Stimulated activated naive B cell treated with anti-CD40 and anti-IgM and Interleukin-4, amounts not matched to agents 10 μg/mL and 1 μg/mL and 100 μg/mL, for 72 hours (primary cell): ENCODE measurements at regions not wholly inside any gene's neighbourhood (a gene's known extent, or its start where the extent isn't known, plus 50 kb on each side); places are given as distances from the start of the nearest gene placed in this dataset.
"Not testable (repeated sequence)": the region's sequence is repeated elsewhere in the genome, so short reads cannot be mapped to it uniquely, and the experiment has no call there.

Experiments used
- ATAC-seq, 2 donors: fragments of 150-1000 bp; cut with Tn5 transposase; replicated peaks; 2 replicates each; pipeline ENCODE4 v1.10.0; 2021; ENCODE audit warnings: moderate library complexity in 1 of 2
- DNase-seq: peaks from one replicate; pipeline ENCODE4 v3.0.0; 2021
- H3K27ac Mint-ChIP-seq: one replicate; pipeline ENCODE4 v1.8.0; 2022; ENCODE audit warnings: mild to moderate bottlenecking, mixed read lengths
- H3K27me3 Mint-ChIP-seq, 2 donors: one replicate each; pipeline ENCODE4 v1.8.0; 2022; ENCODE audit warnings: mixed read lengths in 2 of 2
- H3K36me3 Mint-ChIP-seq, 2 donors: one replicate each; pipeline ENCODE4 v1.8.0; 2022; ENCODE audit warnings: mixed read lengths in 2 of 2, mild to moderate bottlenecking in 1 of 2
- H3K4me1 Mint-ChIP-seq, 2 donors: one replicate each; pipeline ENCODE4 v1.8.0; 2022; ENCODE audit warnings: mixed read lengths in 2 of 2, mild to moderate bottlenecking in 1 of 2
- H3K4me3 Mint-ChIP-seq, 2 donors: one replicate each; pipeline ENCODE4 v1.8.0; 2022; ENCODE audit warnings: mild to moderate bottlenecking in 2 of 2, mixed read lengths in 2 of 2, moderate library complexity in 1 of 2
- H3K9me3 Mint-ChIP-seq, 2 donors: one replicate each; pipeline ENCODE4 v1.8.0; 2022; ENCODE audit warnings: mixed read lengths in 2 of 2, mild to moderate bottlenecking in 1 of 2

GRCh38 chr7:121620953-121621606, 225.0 kb upstream of the FAM3C start:
- Mint-ChIP-seq H3K9me3 (peaks cover 4 to 5% of the 10 kb centered on the region in 2 donors), H3K27me3 (no peaks in the 10 kb centered on the region), H3K4me3 (no peak overlapping the region), H3K27ac (no peak overlapping the region), H3K4me1 (no peaks in the 10 kb centered on the region), H3K36me3 (no peaks in the 10 kb centered on the region)
- DNase-seq: no peak
- ATAC-seq: no peak

- no peak overlapping the region for H3K4me3 Mint-ChIP-seq
- no peaks in the 10 kb centered on the region for H3K27me3 Mint-ChIP-seq
- H3K27ac Mint-ChIP-seq: no peak overlapping the region
- peaks cover 4 to 5% of the 10 kb centered on the region in 2 donors for H3K9me3 Mint-ChIP-seq
- no peaks in the 10 kb centered on the region for H3K36me3 Mint-ChIP-seq
- no peak for ATAC-seq
- DNase-seq: no peak
- no peaks in the 10 kb centered on the region for H3K4me1 Mint-ChIP-seq
Observed at GRCh38 chr7:121620206-121620605, 224.1 kb upstream of the FAM3C start.

- Mint-ChIP-seq H3K27me3 (no peaks in the 10 kb centered on the region), H3K36me3 (no peaks in the 10 kb centered on the region), H3K9me3 (peaks cover 4 to 5% of the 10 kb centered on the region in 2 donors), H3K4me1 (no peaks in the 10 kb centered on the region), H3K27ac (no peak overlapping the region), H3K4me3 (no peak overlapping the region)
- ATAC-seq (no peak), DNase-seq (no peak)
Observed at GRCh38 chr7:121618182-121618581, 222.1 kb upstream of the FAM3C start.

GRCh38 chr7:121610243-121610642, 214.1 kb upstream of the FAM3C start:
- Mint-ChIP-seq H3K27me3 (peaks cover 14 to 22% of the 10 kb centered on the region in 2 donors), H3K27ac (no peak overlapping the region), H3K36me3 (peaks cover 0 to 3% of the 10 kb centered on the region in 2 donors), H3K9me3 (peaks cover 4 to 5% of the 10 kb centered on the region in 2 donors), H3K4me3 (no peak overlapping the region), H3K4me1 (no peaks in the 10 kb centered on the region)
- no peak for ATAC-seq
- DNase-seq: no peak

DNA sequence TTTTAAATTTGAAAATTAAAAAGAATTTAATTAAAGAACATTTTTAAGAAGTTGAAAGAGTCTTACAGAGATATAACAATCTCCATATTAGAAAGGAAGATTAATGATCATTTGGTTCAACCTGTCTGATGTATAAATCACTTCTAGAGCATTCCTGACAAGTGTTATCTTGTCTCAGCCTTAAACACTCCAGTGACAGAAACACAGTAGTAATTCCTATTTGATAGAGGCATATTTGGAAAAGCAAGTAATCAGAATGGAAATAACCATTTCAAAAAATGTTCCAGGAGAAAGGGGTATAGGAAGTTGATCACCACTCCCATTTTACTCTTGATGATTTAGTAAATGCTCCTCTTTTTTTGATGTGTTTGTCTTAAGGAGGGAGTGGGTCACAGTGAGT, 213.1 kb upstream of the FAM3C start:
- Mint-ChIP-seq H3K36me3 (peaks cover 0 to 3% of the 10 kb centered on the region in 2 donors), H3K27ac (no peak overlapping the region), H3K4me3 (no peak overlapping the region), H3K27me3 (peaks cover 18 to 23% of the 10 kb centered on the region in 2 donors), H3K4me1 (no peaks in the 10 kb centered on the region), H3K9me3 (peaks cover 4 to 5% of the 10 kb centered on the region in 2 donors)
- ATAC-seq (no peak), DNase-seq (no peak)

DNA sequence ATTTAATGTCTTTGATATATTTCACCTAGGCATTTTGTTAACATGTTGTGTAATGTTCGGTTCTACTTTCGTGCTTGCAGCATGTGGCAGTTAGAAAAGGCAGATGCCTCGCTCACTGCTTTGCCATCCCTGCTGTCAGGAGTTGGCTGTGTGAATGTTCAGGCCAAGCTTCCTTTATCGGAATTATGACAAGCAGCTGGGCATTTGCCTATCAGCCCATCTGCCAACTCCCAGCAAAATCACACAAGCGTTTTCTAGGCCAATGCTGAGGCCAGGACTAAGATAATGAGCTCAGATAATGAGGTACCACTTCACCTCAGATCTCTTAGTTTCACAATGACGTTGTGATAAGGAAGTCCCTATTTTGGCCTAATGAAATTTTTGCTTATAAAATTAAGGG, 212.7 kb upstream of the FAM3C start:
- H3K4me1 Mint-ChIP-seq: no peaks in the 10 kb centered on the region
- peaks cover 4 to 5% of the 10 kb centered on the region in 2 donors for H3K9me3 Mint-ChIP-seq

DNA sequence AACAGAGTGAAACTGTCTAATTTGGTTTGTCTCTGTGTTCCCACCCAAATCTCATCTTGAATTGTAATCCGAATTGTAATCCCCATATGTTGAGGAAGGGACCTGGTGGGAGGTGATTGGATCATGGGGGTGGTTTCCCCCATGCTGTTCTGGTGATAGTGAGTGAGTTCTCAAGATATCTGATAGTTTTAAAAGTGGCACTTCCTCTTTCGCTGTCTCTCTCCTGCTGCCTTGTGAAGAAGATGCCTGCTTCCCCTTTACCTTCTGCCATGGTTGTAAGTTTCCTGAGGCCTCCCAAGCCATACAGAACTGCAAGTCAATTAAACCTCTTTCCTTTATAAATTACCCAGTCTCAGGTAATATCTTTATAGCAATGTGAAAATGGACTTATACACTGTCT, 212.1 kb upstream of the FAM3C start:
- H3K9me3 Mint-ChIP-seq, H3K4me1 Mint-ChIP-seq, H3K27ac Mint-ChIP-seq, DNase-seq, H3K36me3 Mint-ChIP-seq, H3K4me3 Mint-ChIP-seq, ATAC-seq: not testable (repeated sequence)
- peaks cover 18 to 23% of the 10 kb centered on the region in 2 donors for H3K27me3 Mint-ChIP-seq

More for the DNA sequence above, 212.7 kb upstream of the FAM3C start:
- H3K27me3 Mint-ChIP-seq: peaks cover 18 to 23% of the 10 kb centered on the region in 2 donors
- no peak overlapping the region for H3K27ac Mint-ChIP-seq
- no peak overlapping the region for H3K4me3 Mint-ChIP-seq
- H3K36me3 Mint-ChIP-seq: peaks cover 0 to 3% of the 10 kb centered on the region in 2 donors
- DNase-seq: no peak
- no peak for ATAC-seq

- no peak overlapping the region for H3K27ac Mint-ChIP-seq
- H3K9me3 Mint-ChIP-seq: peaks cover 5 to 8% of the 10 kb centered on the region in 2 donors
- ATAC-seq (no peak), DNase-seq (no peak)
- no peak overlapping the region for H3K4me3 Mint-ChIP-seq
- H3K4me1 Mint-ChIP-seq: no peaks in the 10 kb centered on the region
- H3K36me3 Mint-ChIP-seq: peaks cover 0 to 3% of the 10 kb centered on the region in 2 donors
- H3K27me3 Mint-ChIP-seq: peaks cover 16 to 21% of the 10 kb centered on the region in 2 donors
Observed at GRCh38 chr7:121605317-121605680, 209.2 kb upstream of the FAM3C start.

GRCh38 chr7:121604627-121605316, 208.7 kb upstream of the FAM3C start:
- H3K9me3 Mint-ChIP-seq: peaks cover 5 to 8% of the 10 kb centered on the region in 2 donors
- no peaks in the 10 kb centered on the region for H3K4me1 Mint-ChIP-seq
- DNase-seq (no peak), ATAC-seq (no peak)
- H3K27ac Mint-ChIP-seq: no peak overlapping the region
- peaks cover 0 to 3% of the 10 kb centered on the region in 2 donors for H3K36me3 Mint-ChIP-seq
- H3K4me3 Mint-ChIP-seq: no peak overlapping the region
- H3K27me3 Mint-ChIP-seq: peaks cover 16 to 21% of the 10 kb centered on the region in 2 donors

DNA sequence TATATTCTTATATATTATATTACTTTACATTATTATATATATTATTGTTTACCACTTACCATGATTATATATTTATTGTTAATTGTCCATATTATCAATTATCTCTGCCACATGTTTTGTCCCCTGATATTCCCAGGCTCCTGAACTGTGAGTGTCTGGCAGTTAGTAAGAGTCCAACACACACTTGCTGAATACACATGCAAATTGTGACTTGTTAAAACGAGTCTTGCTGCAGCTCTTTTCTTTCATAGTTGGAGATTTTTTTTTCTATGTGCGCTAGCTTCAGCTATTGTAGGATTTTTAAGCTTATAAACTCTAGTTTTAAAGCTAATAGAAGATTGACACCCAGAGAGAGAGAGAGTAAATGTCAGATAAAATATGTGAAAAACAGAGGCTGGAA, 207.8 kb upstream of the FAM3C start:
- Mint-ChIP-seq H3K27me3 (peaks cover 16 to 21% of the 10 kb centered on the region in 2 donors), H3K4me3 (no peak overlapping the region), H3K4me1 (no peaks in the 10 kb centered on the region), H3K9me3 (peaks cover 5 to 8% of the 10 kb centered on the region in 2 donors), H3K27ac (no peak overlapping the region), H3K36me3 (peaks cover 0 to 3% of the 10 kb centered on the region in 2 donors)
- DNase-seq: no peak
- ATAC-seq: no peak

GRCh38 chr7:121599887-121600286, 203.8 kb upstream of the FAM3C start:
- Mint-ChIP-seq H3K27me3 (peaks cover 7 to 13% of the 10 kb centered on the region in 2 donors), H3K4me3 (no peak overlapping the region), H3K4me1 (no peaks in the 10 kb centered on the region), H3K36me3 (no peaks in the 10 kb centered on the region), H3K27ac (no peak overlapping the region), H3K9me3 (peaks cover 2 to 4% of the 10 kb centered on the region in 2 donors)
- ATAC-seq (no peak), DNase-seq (no peak)

DNA sequence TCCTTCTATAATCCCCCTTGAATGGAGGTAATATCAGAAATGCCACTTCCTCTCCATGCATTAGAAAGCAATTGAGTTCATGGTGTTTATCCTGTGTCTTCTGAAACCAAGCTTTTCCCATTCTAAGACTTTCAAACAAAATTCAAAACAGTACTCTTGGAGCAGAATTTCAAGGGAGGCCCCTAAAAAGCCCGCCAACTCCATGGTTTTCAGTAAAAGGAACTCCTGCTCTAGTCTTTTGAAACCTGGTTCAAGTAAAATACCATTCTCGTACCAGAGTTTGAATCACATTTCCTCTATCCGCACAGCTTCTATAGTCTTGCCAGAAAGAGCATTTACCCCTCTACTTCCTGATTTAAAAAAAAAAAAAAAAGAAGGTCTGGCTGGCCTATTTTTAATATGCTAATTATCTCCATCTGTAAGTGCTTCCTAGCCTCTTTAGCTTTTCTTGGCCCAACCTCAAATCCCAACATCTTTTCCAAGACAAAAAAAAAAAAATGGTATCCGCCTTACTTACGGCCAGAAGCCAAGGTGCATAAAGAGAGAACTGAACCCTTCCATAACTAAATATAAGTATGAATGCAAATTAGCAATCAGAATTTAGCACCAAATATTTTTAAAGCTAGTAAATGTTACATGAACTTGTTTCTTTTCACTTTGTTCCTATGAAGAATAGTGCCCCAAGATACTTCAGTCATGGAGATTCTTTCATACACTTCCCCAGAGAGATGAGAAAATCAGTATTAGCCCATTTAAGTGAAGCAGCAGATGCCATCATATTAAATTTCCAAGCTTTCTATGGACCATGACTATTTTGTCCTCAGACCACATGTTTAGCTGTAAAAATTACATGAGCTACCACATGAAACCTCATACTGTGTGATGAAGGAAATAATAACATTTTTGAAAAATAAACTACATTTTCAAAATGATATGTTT, 199.9 kb upstream of the FAM3C start:
- ATAC-seq: no peak

DNA sequence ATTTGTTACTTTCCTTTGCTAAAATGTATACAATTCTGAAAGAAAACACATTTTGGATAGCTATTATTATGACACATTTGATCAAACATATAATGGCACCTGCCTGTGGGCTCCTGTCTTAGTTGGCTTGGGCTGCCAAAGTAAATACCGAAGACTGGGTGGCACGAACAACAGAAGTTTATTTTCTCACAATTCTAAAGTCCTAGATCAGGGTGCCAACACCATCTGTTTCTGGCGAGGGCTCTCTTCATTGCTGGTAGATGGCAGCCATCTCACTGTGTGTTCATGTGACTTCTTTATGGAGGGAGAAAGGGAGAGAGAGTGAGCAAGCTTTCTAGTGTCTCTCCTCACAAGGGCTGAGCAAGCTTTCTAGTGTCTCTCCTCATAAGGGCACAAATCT, 195.8 kb upstream of the FAM3C start:
- no peaks in the 10 kb centered on the region for H3K36me3 Mint-ChIP-seq
- no peak for DNase-seq
- no peak overlapping the region for H3K4me3 Mint-ChIP-seq
- H3K9me3 Mint-ChIP-seq: peaks cover 0 to 5% of the 10 kb centered on the region in 2 donors
- no peaks in the 10 kb centered on the region for H3K4me1 Mint-ChIP-seq
- peaks cover 12 to 14% of the 10 kb centered on the region in 2 donors for H3K27me3 Mint-ChIP-seq
- no peak overlapping the region for H3K27ac Mint-ChIP-seq
- ATAC-seq: no peak

More for the DNA sequence above, 199.9 kb upstream of the FAM3C start:
- peaks cover 0 to 5% of the 10 kb centered on the region in 2 donors for H3K9me3 Mint-ChIP-seq
- H3K4me1 Mint-ChIP-seq: no peaks in the 10 kb centered on the region
- DNase-seq: no peak
- peaks cover 10 to 14% of the 10 kb centered on the region in 2 donors for H3K27me3 Mint-ChIP-seq
- no peaks in the 10 kb centered on the region for H3K36me3 Mint-ChIP-seq
- H3K4me3 Mint-ChIP-seq: no peak overlapping the region
- H3K27ac Mint-ChIP-seq: no peak overlapping the region

- ATAC-seq (no peak), DNase-seq (no peak)
- no peaks in the 10 kb centered on the region for H3K4me1 Mint-ChIP-seq
- H3K27ac Mint-ChIP-seq: no peak overlapping the region
- H3K9me3 Mint-ChIP-seq: peaks cover 0 to 3% of the 10 kb centered on the region in 2 donors
- no peaks in the 10 kb centered on the region for H3K36me3 Mint-ChIP-seq
- no peak overlapping the region for H3K4me3 Mint-ChIP-seq
- H3K27me3 Mint-ChIP-seq: peaks cover 0 to 12% of the 10 kb centered on the region in 2 donors
Observed at GRCh38 chr7:121587435-121587834, 191.3 kb upstream of the FAM3C start.
